ENCODE measurements at regions not wholly inside any gene's neighbourhood (a gene's known extent, or its start where the extent isn't known, plus 50 kb on each side); places are given as distances from the start of the nearest gene placed in this dataset.

- TF ChIP-seq CTCF (IDR thresholded peaks at IDR 0.05; ENCODE audit: extremely low read depth in 1 of 2, insufficient read depth in 1 of 2, low read depth in 1 of 2, low read length in 2 of 2) = no peak
- TF ChIP-seq MAX (IDR thresholded peaks at IDR 0.05; ENCODE audit: insufficient read depth, insufficient read length) = no peak
- no peak for TF ChIP-seq POLR2A (IDR thresholded peaks at IDR 0.05; ENCODE audit: low read depth, low read length)
- no peak for TF ChIP-seq POLR2AphosphoS5 (IDR thresholded peaks at IDR 0.05; ENCODE audit: insufficient read depth, low read depth, low read length)
- TF ChIP-seq FOS (IDR thresholded peaks at IDR 0.05; ENCODE audit: borderline replicate concordance, insufficient read depth, low read length) = no peak
Measured at GRCh38 chr1:164498792-164499191, 60.2 kb upstream of the PBX1 start.
